GM23248 (cell line): ENCODE measurements at regions not wholly inside any gene's neighbourhood (a gene's known extent, or its start where the extent isn't known, plus 50 kb on each side); places are given as distances from the start of the nearest gene placed in this dataset.
"Not testable (repeated sequence)": the region's sequence is repeated elsewhere in the genome, so short reads cannot be mapped to it uniquely, and the experiment has no call there.

ENCODE experiments used
- DNase-seq: peaks from one replicate; pipeline ENCODE4 v3.0.0-alpha.2; 2015
- H2AFZ ChIP-seq: fragments of 200-600 bp; sonication (generic); 2 replicates; pipeline ENCODE4 v1.6.1; 2016; ENCODE audit warnings: antibody characterized with exemption
- H3F3A ChIP-seq: fragments of 200-600 bp; sonication (generic); 2 replicates; pipeline ENCODE4 v1.6.1; 2016; ENCODE audit warnings: mild to moderate bottlenecking, antibody characterized with exemption, mixed run types; ENCODE audit not compliant: insufficient read depth
- H3K27ac ChIP-seq: fragments of 200-600 bp; sonication (generic); 2 replicates; pipeline ENCODE4 v1.5.1; 2016; ENCODE audit warnings: mild to moderate bottlenecking
- H3K27me3 ChIP-seq: fragments of 200-600 bp; sonication (generic); replicated peaks from 2 replicates; pipeline ENCODE4 v1.6.1; 2016; ENCODE audit warnings: mild to moderate bottlenecking; ENCODE audit not compliant: insufficient read depth
- H3K36me3 ChIP-seq: fragments of 200-600 bp; sonication (generic); 2 replicates; pipeline ENCODE4 v1.6.1; 2016; ENCODE audit warnings: low read depth, mild to moderate bottlenecking
- H3K4me1 ChIP-seq: fragments of 200-600 bp; sonication (generic); 2 replicates; pipeline ENCODE4 v1.6.1; 2016; ENCODE audit warnings: mild to moderate bottlenecking; ENCODE audit not compliant: insufficient read depth
- H3K4me2 ChIP-seq: fragments of 200-600 bp; sonication (generic); one replicate; pipeline ENCODE4 v1.6.1; 2016; ENCODE audit warnings: mild to moderate bottlenecking; ENCODE audit not compliant: unreplicated experiment
- H3K4me3 ChIP-seq: fragments of 200-600 bp; sonication (generic); 2 replicates; pipeline ENCODE4 v1.5.1; 2016; ENCODE audit warnings: mild to moderate bottlenecking
- H3K79me2 ChIP-seq: fragments of 200-600 bp; sonication (generic); 2 replicates; pipeline ENCODE4 v1.6.1; 2016; ENCODE audit warnings: mild to moderate bottlenecking; ENCODE audit not compliant: insufficient read depth
- H3K9ac ChIP-seq: fragments of 200-600 bp; sonication (generic); 2 replicates; pipeline ENCODE4 v1.6.1; 2016; ENCODE audit warnings: mild to moderate bottlenecking
- H3K9me2 ChIP-seq: fragments of 200-600 bp; sonication (generic); 2 replicates; pipeline ENCODE4 v1.6.1; 2016; ENCODE audit warnings: mixed run types, mild to moderate bottlenecking, moderate library complexity; ENCODE audit not compliant: insufficient read depth
- H3K9me3 ChIP-seq: fragments of 200-600 bp; sonication (generic); one replicate; pipeline ENCODE4 v1.6.1; 2017; ENCODE audit warnings: low read depth
- H4K20me1 ChIP-seq: fragments of 200-600 bp; sonication (generic); 2 replicates; pipeline ENCODE4 v1.6.0; 2016; ENCODE audit not compliant: insufficient read depth
- EZH2 ChIP-seq: fragments of 200-600 bp; sonication (generic); IDR thresholded peaks from 2 replicates; pipeline ENCODE4 v1.6.1; 2018; ENCODE audit warnings: antibody characterized with exemption, mild to moderate bottlenecking; ENCODE audit not compliant: insufficient read depth, poor library complexity, severe bottlenecking
- EZH2phosphoT487 ChIP-seq: fragments of 200-600 bp; sonication (generic); IDR thresholded peaks from 2 replicates; pipeline ENCODE4 v1.6.1; 2018; ENCODE audit warnings: antibody characterized with exemption, moderate library complexity, mild to moderate bottlenecking, low read depth; ENCODE audit not compliant: insufficient read depth
- WGBS, 2 experiments: methylation state at CpG; one replicate each; pipeline ENCODE4 v1.1.6; 2015 to 2017; ENCODE audit warnings: low lambda C conversion rate in 2 of 2, low coverage in 1 of 2; ENCODE audit errors: missing lambda C conversion rate in 2 of 2; 5-methylcytosine and 5-hydroxymethylcytosine counted together
- in situ Hi-C: fragments of 300-500 bp; cut with MboI; formaldehyde crosslinking; loops from 2 replicates; pipeline ENCODE4 v1.15.0; 2020

- H3K9ac ChIP-seq: no peak overlapping the region
- 58 to 65% methylated on average over 1 of the region's 1 CpG for WGBS, 2 experiments
- DNase-seq: no peak
- H3K27me3 ChIP-seq: no peaks in the 10 kb centered on the region
- H3K4me2 ChIP-seq: no peak overlapping the region
- H2AFZ ChIP-seq: no peak overlapping the region
- no peaks in the 10 kb centered on the region for H3K36me3 ChIP-seq
- H3K79me2 ChIP-seq: no peaks in the 10 kb centered on the region
- no peaks in the 10 kb centered on the region for H4K20me1 ChIP-seq
- in situ Hi-C loops: no loop called here
- TF ChIP-seq EZH2 (no peak), EZH2phosphoT487 (no peak)
- H3F3A ChIP-seq: no peaks in the 10 kb centered on the region
- no peaks in the 10 kb centered on the region for H3K9me3 ChIP-seq
- H3K9me2 ChIP-seq: no peaks in the 10 kb centered on the region
- no peaks in the 10 kb centered on the region for H3K4me1 ChIP-seq
- no peak overlapping the region for H3K4me3 ChIP-seq
- no peak overlapping the region for H3K27ac ChIP-seq
Observed at GRCh38 chr17:13840254-13840653, 229.1 kb upstream of the COX10 start.

GRCh38 chr17:13843862-13844635 is 225.3 kb upstream of the COX10 start:
- TF ChIP-seq EZH2phosphoT487: no peak
- no peak for TF ChIP-seq EZH2
- WGBS, 2 experiments: 63 to 66% methylated on average over 4 of the region's 4 CpGs
- H3F3A ChIP-seq: no peaks in the 10 kb centered on the region
- H3K27ac ChIP-seq: no peak overlapping the region
- H3K36me3 ChIP-seq: no peaks in the 10 kb centered on the region
- H4K20me1 ChIP-seq: no peaks in the 10 kb centered on the region
- H2AFZ ChIP-seq: no peak overlapping the region
- no peaks in the 10 kb centered on the region for H3K9me2 ChIP-seq
- H3K27me3 ChIP-seq: no peaks in the 10 kb centered on the region
- no peak overlapping the region for H3K9ac ChIP-seq
- no peaks in the 10 kb centered on the region for H3K9me3 ChIP-seq
- no peaks in the 10 kb centered on the region for H3K4me1 ChIP-seq
- in situ Hi-C loops: no loop called here
- no peak overlapping the region for H3K4me2 ChIP-seq
- no peak overlapping the region for H3K4me3 ChIP-seq
- no peaks in the 10 kb centered on the region for H3K79me2 ChIP-seq
- DNase-seq: no peak

- 84 to 86% methylated on average over 1 of the region's 1 CpG for WGBS, 2 experiments
- H2AFZ ChIP-seq: no peak overlapping the region
- TF ChIP-seq EZH2phosphoT487: no peak
- TF ChIP-seq EZH2: no peak
- in situ Hi-C loops: no loop called here
- H3F3A ChIP-seq: no peaks in the 10 kb centered on the region
- H3K4me1 ChIP-seq: no peaks in the 10 kb centered on the region
- H3K27me3 ChIP-seq: no peaks in the 10 kb centered on the region
- no peak overlapping the region for H3K9ac ChIP-seq
- H3K4me2 ChIP-seq: no peak overlapping the region
- H3K36me3 ChIP-seq: no peaks in the 10 kb centered on the region
- no peaks in the 10 kb centered on the region for H4K20me1 ChIP-seq
- H3K27ac ChIP-seq: no peak overlapping the region
- no peaks in the 10 kb centered on the region for H3K9me2 ChIP-seq
- H3K9me3 ChIP-seq: no peaks in the 10 kb centered on the region
- no peaks in the 10 kb centered on the region for H3K79me2 ChIP-seq
- H3K4me3 ChIP-seq: no peak overlapping the region
- no peak for DNase-seq
Observed at GRCh38 chr17:13851889-13852288, 217.4 kb upstream of the COX10 start.

- DNase-seq, H3K9me2 ChIP-seq, H3K36me3 ChIP-seq, H3F3A ChIP-seq, in situ Hi-C loops, H2AFZ ChIP-seq, H3K4me1 ChIP-seq, H3K27me3 ChIP-seq, H3K9ac ChIP-seq, H3K79me2 ChIP-seq, H3K9me3 ChIP-seq, H4K20me1 ChIP-seq, H3K4me3 ChIP-seq, H3K27ac ChIP-seq, H3K4me2 ChIP-seq: not testable (repeated sequence)
- 58 to 66% methylated on average over 4 of the region's 4 CpGs for WGBS, 2 experiments
Observed at GRCh38 chr17:13855730-13856129, 213.6 kb upstream of the COX10 start.

- no peaks in the 10 kb centered on the region for H4K20me1 ChIP-seq
- H3K4me2 ChIP-seq: no peak overlapping the region
- WGBS, 2 experiments: 88 to 91% methylated on average over 3 of the region's 3 CpGs
- no peak overlapping the region for H3K27ac ChIP-seq
- no peak overlapping the region for H3K4me3 ChIP-seq
- TF ChIP-seq EZH2 (no peak), EZH2phosphoT487 (no peak)
- no peak overlapping the region for H3K9ac ChIP-seq
- in situ Hi-C loops: no loop called here
- no peaks in the 10 kb centered on the region for H3F3A ChIP-seq
- H3K27me3 ChIP-seq: no peaks in the 10 kb centered on the region
- H3K4me1 ChIP-seq: peaks cover 10% of the 10 kb centered on the region
- no peak overlapping the region for H2AFZ ChIP-seq
- H3K79me2 ChIP-seq: no peaks in the 10 kb centered on the region
- no peaks in the 10 kb centered on the region for H3K36me3 ChIP-seq
- no peaks in the 10 kb centered on the region for H3K9me3 ChIP-seq
- DNase-seq: no peak
- no peaks in the 10 kb centered on the region for H3K9me2 ChIP-seq
Observed at GRCh38 chr17:13862346-13862745, 207.0 kb upstream of the COX10 start.
